A549 (cell line): ENCODE measurements at regions not wholly inside any gene's neighbourhood (a gene's known extent, or its start where the extent isn't known, plus 50 kb on each side); places are given as distances from the start of the nearest gene placed in this dataset.

Experiments
- JUN ChIP-seq, 2 experiments: fragments of >200 bp; sonication (Bioruptor Twin); formaldehyde crosslinking; IDR thresholded peaks; 2 replicates in 1 of 2; 3 replicates in 1 of 2; pipeline ENCODE4 v1.6.1; 2016 to 2017
- JUNB ChIP-seq: fragments of >200 bp; sonication (Bioruptor Twin); formaldehyde crosslinking; IDR thresholded peaks from 2 replicates; pipeline ENCODE4 v1.6.1; 2016
- KDM5A ChIP-seq: fragments of 200-600 bp; sonication (generic); IDR thresholded peaks from 2 replicates; pipeline ENCODE4 v1.6.1; 2016; ENCODE audit warnings: antibody characterized with exemption, mild to moderate bottlenecking
- POLR2A ChIP-seq: IDR thresholded peaks from 2 replicates; pipeline ENCODE4 v1.6.1; 2012; ENCODE audit warnings: mild to moderate bottlenecking, low read length
- SMC3 ChIP-seq: fragments of >200 bp; sonication (Bioruptor Twin); formaldehyde crosslinking; IDR thresholded peaks from 3 replicates; pipeline ENCODE4 v1.6.1; 2018; ENCODE audit warnings: inconsistent platforms
- TF ChIP-seq, protein P1 (sequence below): fragments of >200 bp; sonication (Bioruptor Twin); formaldehyde crosslinking; IDR thresholded peaks from 3 replicates; pipeline ENCODE4 v1.5.1; 2016
- TF ChIP-seq, protein P2 (sequence below): fragments of 450-650 bp; IDR thresholded peaks from 2 replicates; pipeline ENCODE4 v1.6.1; 2014; ENCODE audit warnings: antibody characterized with exemption

DNA sequence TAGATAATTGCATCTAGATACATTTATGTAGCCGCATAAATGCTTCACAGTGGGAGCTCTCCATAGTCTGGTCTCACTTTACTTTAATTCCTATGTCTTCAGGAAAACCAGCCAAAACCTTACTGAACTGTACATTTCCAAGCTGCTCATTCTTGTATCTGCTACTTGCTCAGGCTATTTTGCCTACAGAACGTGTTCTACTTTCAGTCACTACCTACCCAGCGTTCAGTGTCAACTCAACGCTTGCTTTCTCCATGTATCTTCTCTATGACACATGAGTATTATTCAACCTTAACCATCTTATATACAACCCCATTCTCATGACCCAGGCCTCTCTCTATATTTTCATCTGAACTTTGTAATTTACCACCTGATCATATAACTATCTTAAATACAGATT lies 101.9 kb downstream of the KLF12 start:
- TF ChIP-seq JUNB: no peak
- TF ChIP-seq POLR2A: no peak
- TF ChIP-seq, protein P1, sequence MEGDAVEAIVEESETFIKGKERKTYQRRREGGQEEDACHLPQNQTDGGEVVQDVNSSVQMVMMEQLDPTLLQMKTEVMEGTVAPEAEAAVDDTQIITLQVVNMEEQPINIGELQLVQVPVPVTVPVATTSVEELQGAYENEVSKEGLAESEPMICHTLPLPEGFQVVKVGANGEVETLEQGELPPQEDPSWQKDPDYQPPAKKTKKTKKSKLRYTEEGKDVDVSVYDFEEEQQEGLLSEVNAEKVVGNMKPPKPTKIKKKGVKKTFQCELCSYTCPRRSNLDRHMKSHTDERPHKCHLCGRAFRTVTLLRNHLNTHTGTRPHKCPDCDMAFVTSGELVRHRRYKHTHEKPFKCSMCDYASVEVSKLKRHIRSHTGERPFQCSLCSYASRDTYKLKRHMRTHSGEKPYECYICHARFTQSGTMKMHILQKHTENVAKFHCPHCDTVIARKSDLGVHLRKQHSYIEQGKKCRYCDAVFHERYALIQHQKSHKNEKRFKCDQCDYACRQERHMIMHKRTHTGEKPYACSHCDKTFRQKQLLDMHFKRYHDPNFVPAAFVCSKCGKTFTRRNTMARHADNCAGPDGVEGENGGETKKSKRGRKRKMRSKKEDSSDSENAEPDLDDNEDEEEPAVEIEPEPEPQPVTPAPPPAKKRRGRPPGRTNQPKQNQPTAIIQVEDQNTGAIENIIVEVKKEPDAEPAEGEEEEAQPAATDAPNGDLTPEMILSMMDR: no peak
- TF ChIP-seq, protein P2, sequence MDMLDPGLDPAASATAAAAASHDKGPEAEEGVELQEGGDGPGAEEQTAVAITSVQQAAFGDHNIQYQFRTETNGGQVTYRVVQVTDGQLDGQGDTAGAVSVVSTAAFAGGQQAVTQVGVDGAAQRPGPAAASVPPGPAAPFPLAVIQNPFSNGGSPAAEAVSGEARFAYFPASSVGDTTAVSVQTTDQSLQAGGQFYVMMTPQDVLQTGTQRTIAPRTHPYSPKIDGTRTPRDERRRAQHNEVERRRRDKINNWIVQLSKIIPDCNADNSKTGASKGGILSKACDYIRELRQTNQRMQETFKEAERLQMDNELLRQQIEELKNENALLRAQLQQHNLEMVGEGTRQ: no peak
- no peak for TF ChIP-seq KDM5A
- no peak for TF ChIP-seq SMC3
- no peak for TF ChIP-seq JUN (IDR thresholded peaks at IDR 0.05)
